Transverse colon (tissue), 4 donors: ENCODE measurements at regions not wholly inside any gene's neighbourhood (a gene's known extent, or its start where the extent isn't known, plus 50 kb on each side); places are given as distances from the start of the nearest gene placed in this dataset.

Experiments
- CTCF ChIP-seq, 5 experiments: fragments of 200-600 bp in 3 of 5; fragments of 450-650 bp in 2 of 5; sonication (generic) in 3 of 5; IDR thresholded peaks; 1 replicate in 2 of 5; 2 replicates in 3 of 5; pipeline ENCODE4 v1.5.1; 2016 to 2017; ENCODE audit warnings: antibody characterized with exemption in 5 of 5, inconsistent platforms in 3 of 5, mild to moderate bottlenecking in 2 of 5, moderate library complexity in 1 of 5
- EP300 ChIP-seq: sonication (generic); formaldehyde crosslinking; IDR thresholded peaks from one replicate; pipeline ENCODE4 v1.6.1; 2017; ENCODE audit warnings: antibody characterized with exemption, low read depth
- POLR2A ChIP-seq: fragments of 450-650 bp; IDR thresholded peaks from one replicate; pipeline ENCODE4 v1.6.1; 2016; ENCODE audit warnings: antibody characterized with exemption, mild to moderate bottlenecking, moderate library complexity
- POLR2AphosphoS5 ChIP-seq, 3 donors: sonication (generic); formaldehyde crosslinking; IDR thresholded peaks; one replicate each; pipeline ENCODE4 v1.6.1; 2016; ENCODE audit warnings: antibody characterized with exemption in 3 of 3

GRCh38 chr11:133787379-133788141 is 57.8 kb downstream of the SPATA19 start:
- TF ChIP-seq POLR2A (no peak), CTCF (IDR thresholded peaks at IDR 0.05) (no peak), POLR2AphosphoS5 (IDR thresholded peaks at IDR 0.05) (no peak), EP300 (no peak)
